ENCODE measurements at regions not wholly inside any gene's neighbourhood (a gene's known extent, or its start where the extent isn't known, plus 50 kb on each side); places are given as distances from the start of the nearest gene placed in this dataset.
"Not testable (repeated sequence)": the region's sequence is repeated elsewhere in the genome, so short reads cannot be mapped to it uniquely, and the experiment has no call there.

- DNase-seq: no peak
These were observed 103.9 kb upstream of the PMEPA1 start for GRCh38 chr20:57813509-57814269.

GRCh38 chr20:57812632-57813031, 102.8 kb upstream of the PMEPA1 start:
- not testable (repeated sequence) for DNase-seq

DNA sequence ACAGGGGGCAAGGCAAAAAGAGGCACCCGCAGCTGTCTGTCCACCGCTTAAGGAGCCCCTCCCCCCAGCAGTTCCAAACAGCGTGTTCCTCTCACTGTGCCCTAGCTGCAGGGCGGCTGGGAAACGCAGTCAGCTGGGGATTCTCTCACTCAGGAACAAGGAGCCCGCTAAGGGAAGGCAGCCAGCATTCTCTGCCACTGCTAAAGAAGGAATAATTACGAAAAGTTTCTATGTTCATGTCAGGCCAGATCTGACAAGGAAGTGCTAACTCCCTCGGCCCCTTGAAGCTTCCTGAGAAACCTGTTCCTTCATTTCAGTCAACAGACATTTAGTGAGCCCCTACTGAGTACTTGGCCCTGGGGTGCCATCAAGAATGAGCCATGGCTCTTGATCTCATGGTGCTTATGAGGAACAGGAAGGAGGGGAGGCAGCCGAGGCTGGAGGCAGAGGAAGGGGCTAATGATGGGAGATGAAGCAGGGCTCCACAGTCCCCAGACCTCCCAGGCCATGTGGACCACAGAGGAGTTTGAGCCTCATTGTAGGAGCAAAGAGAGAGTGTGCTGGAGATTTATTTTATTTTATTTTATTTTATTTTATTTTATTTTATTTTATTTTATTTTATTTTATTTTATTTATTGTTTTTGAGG, 101.7 kb upstream of the PMEPA1 start:
- DNase-seq: peak in 1 of 3 experiments; percentile 18

GRCh38 chr20:57810511-57811373, 100.9 kb upstream of the PMEPA1 start:
- DNase-seq: no peak

GRCh38 chr20:57809661-57810172, 99.9 kb upstream of the PMEPA1 start:
- peak in 1 of 3 experiments; percentile 14 for DNase-seq

DNA sequence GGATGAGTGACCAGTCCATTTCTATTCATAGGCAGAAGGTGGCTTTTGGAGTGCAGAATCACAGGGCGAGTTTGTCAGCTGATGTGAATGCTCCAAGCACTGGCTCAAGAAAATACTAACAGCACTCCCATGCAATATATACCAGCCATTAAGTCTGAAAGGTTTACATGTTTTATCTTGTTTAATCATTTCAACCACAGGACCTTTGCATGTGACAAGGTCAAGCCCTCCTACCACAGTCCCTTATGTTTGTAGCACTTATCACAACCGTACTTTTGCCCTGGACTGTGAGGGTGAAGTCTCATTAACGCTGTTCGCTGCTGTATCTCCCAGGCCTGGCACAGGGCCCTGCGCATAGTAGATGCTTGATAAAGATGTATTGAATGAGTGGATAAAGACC, 99.3 kb upstream of the PMEPA1 start:
- DNase-seq: no peak

GRCh38 chr20:57808264-57809070, 98.7 kb upstream of the PMEPA1 start:
- DNase-seq: no peak

DNA sequence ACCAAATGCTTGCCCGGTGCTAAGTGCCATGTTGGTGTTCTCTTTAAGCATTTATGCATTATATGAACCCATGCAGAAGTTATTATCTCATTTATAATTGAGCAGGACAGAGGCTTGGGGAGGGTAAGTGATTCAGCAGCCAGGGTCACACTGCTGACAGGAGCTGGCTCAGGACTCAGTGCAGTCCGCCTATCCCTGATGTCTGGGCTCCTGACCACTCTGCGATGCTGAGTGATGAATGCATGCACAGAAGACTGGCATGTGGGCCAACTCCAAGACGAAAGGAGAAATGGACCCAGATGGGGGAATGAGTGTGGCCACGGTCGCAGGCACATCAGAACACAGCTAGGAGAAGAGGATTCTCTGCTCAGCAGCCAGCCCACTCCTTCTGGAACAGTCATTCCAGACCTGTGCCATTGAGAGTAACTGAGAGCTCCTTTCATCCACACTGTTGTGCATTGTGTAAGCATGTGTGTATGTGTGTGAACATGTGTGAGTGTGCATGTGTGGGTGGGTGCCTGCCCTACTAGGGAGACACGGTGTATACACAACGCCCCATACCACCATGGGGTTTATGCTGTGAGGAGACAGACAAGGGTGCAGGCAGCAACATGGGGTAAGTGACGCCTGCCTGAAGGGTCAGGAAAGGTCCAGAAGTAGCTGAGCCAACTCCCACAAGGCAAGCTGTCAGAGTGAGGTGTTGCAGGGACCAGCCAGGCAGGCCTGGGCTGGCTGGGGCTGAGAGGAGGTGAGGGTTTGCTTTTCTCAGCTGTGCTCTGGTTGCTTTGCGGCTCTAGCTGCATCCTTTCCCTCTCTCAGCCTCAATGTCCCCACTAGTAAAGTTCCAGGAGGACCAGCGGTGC, 97.8 kb upstream of the PMEPA1 start:
- DNase-seq: no peak

DNA sequence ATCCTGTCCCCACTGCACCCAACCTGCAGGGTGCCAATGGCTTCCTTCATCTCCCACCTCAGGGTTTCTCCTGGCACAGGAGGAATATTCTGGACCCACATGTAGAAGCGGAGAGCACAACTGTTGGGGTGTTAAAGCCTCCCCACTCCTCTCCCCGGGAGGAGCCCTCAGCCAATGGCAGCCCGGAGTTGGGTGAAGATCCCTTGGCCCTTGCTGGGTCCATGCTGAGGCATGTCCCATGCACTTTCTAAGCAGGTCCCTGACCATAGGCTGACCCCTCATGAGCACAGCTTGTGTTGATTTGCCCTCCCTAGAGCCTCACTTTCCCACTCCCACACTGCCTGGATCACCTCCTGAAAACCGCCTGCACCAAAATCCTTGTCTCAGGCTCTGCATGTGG, 97.2 kb upstream of the PMEPA1 start:
- DNase-seq: no peak

DNA sequence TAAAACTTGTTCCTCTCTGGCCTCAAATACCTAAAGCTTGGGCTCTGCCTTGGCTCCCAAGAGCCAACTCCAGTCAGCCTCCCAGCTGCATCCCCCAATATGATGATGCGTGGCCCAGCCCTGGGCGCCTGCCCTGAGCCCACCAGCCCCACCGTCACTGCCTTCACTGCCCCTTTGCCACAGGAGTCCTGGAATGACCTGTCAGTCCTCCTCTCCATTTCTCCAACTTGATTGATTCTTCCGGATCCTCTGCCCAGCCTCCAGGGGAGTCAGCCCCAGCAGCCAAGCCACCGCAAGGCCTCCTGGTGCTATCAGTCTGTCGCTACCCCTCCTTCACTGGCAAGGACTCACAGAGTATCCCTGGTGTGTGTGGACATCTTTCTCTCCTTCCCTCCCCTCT, 96.7 kb upstream of the PMEPA1 start:
- no peak for DNase-seq

GRCh38 chr20:57805747-57806146, 95.9 kb upstream of the PMEPA1 start:
- no peak for DNase-seq

GRCh38 chr20:57804470-57805250, 94.8 kb upstream of the PMEPA1 start:
- no peak for DNase-seq

GRCh38 chr20:57803508-57804005, 93.7 kb upstream of the PMEPA1 start:
- DNase-seq: no peak

GRCh38 chr20:57802765-57803507, 93.1 kb upstream of the PMEPA1 start:
- DNase-seq: no peak

DNA sequence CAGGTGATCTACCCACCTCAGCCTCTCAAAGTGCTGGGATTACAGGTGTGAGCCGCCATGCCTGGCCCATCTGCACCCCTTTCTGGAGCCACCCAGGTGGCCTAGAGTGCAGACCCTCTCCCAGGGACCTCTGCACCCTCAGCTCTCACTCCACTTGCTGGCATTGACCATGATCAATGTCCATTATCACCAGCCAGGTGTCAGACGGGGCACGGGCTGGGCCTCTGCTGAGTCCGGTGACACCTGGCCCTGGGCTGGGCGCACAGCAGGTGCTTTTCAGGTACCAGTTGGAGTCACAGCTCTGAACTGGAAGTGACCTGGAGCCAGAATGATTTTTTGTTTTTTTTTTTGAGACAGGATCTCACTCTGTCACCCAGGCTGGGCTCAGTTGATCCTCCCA, 91.8 kb upstream of the PMEPA1 start:
- no peak for DNase-seq

GRCh38 chr20:57800791-57801430, 91.1 kb upstream of the PMEPA1 start:
- no peak for DNase-seq

DNA sequence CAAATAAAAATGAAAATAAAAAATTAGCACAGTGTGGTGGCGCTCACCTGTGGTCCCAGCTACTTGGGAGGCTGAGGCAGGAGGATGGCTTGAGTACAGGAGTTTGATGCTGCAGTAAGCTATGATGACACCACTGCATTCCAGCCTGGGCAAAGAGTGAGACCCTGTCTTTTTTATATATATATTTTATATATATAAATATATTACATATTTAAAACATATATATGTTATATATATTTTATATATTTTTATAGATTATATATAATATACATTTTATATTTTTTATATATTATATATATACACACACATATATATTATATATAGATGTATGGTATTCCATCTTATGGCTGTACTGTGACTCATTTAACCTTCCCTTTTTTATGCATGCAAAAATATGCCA, 87.6 kb upstream of the PMEPA1 start:
- DNase-seq: no peak

GRCh38 chr20:57795977-57796560, 86.3 kb upstream of the PMEPA1 start:
- no peak for DNase-seq

DNA sequence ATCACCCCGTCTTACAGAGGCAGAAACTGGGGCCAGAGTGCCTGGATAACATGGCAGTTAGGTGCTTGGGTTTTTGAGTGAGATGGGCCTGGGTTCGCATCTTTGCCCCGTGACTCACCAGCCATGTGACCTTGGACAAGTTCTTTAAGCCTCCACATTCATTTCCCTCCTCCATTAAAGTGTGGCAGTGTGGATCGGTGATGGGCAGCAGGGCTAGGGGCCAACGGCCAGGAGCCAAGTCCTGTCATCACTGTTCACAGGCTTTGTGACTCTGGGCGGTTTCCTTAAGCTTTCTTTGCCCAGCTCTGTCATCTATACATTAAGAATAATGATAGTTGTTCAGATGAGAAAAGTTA, 85.5 kb upstream of the PMEPA1 start:
- DNase-seq: no peak

Measured in NCI-H1417 (cell line).